NCI-H510A treated with DMSO at 0.1 percent for 48 hours (cell line): ENCODE measurements at regions not wholly inside any gene's neighbourhood (a gene's known extent, or its start where the extent isn't known, plus 50 kb on each side); places are given as distances from the start of the nearest gene placed in this dataset.

Source experiments
- DNase-seq: peaks from one replicate; lab custom pipeline; 2025; lab: John Stamatoyannopoulos, UW

GRCh38 chr19:16022681-16023080 lies 53.6 kb upstream of the TPM4 start:
- no peak for DNase-seq

- no peak for DNase-seq
Measured at GRCh38 chr19:16023146-16023915, 53.0 kb upstream of the TPM4 start.

- DNase-seq = no peak
Measured at GRCh38 chr19:16024266-16025107, 51.8 kb upstream of the TPM4 start.

- peak; percentile 2 for DNase-seq
Measured at GRCh38 chr19:16025108-16026101, 50.9 kb upstream of the TPM4 start.

GRCh38 chr19:16026131-16026530 lies 50.2 kb upstream of the TPM4 start:
- DNase-seq = no peak
